Fibroblast of lung (primary cell): ENCODE measurements at regions not wholly inside any gene's neighbourhood (a gene's known extent, or its start where the extent isn't known, plus 50 kb on each side); places are given as distances from the start of the nearest gene placed in this dataset.

Source experiments
- EZH2 ChIP-seq: IDR thresholded peaks from 2 replicates; pipeline ENCODE4 v1.5.1; 2012; ENCODE audit warnings: low read length, control low read depth, mild to moderate bottlenecking; ENCODE audit errors: missing control alignments
- TF ChIP-seq, protein P1 (sequence below), 2 donors: IDR thresholded peaks in 1 of 2; conservative IDR thresholded peaks in 1 of 2; 1 replicate in 1 of 2; 2 replicates in 1 of 2; pipeline ENCODE4 v1.5.1; 2011 to 2012; ENCODE audit warnings: low read length in 2 of 2, control low read depth in 1 of 2, inconsistent platforms in 1 of 2, low read depth in 1 of 2, mild to moderate bottlenecking in 1 of 2

DNA sequence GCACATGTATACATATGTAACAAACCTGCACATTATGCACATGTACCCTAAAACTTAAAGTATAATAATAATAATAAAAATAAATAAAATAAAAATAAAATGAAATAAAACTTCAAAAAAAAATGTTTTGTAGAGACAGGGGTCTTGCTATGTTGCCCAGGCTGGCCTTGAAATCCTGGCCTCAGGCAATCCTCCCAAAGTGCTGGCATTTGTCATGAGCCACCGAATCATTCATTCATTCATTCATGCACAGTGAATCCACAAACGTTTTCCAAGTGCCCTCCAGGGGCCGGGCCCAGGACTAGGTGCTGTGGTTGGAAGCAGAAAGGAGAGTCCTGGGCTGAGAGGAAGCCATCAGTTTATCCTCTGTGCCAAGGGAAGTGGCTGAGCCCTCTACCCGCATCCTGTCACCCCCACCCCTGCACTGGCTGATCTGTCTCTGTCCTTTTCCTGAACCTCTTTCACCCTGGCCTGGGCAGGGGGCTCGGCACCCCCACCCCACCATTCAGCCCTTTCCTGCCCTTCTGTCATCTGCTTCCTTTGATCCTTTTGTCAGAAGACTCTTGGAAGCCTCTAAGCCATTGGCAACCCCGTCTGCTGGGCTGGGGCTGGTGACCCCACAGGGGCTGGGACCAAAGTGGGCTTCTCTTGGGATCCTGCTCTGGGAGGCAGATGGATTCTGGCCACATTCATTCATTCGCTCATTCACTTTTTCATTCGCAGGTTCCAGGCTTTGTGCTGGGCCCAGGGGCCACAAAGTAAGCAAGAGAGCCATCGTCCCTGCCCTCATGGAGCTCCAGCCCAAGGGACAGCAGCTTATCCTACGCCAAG is 84.3 kb downstream of the IGLL1 start:
- TF ChIP-seq, protein P1, sequence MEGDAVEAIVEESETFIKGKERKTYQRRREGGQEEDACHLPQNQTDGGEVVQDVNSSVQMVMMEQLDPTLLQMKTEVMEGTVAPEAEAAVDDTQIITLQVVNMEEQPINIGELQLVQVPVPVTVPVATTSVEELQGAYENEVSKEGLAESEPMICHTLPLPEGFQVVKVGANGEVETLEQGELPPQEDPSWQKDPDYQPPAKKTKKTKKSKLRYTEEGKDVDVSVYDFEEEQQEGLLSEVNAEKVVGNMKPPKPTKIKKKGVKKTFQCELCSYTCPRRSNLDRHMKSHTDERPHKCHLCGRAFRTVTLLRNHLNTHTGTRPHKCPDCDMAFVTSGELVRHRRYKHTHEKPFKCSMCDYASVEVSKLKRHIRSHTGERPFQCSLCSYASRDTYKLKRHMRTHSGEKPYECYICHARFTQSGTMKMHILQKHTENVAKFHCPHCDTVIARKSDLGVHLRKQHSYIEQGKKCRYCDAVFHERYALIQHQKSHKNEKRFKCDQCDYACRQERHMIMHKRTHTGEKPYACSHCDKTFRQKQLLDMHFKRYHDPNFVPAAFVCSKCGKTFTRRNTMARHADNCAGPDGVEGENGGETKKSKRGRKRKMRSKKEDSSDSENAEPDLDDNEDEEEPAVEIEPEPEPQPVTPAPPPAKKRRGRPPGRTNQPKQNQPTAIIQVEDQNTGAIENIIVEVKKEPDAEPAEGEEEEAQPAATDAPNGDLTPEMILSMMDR (conservative IDR thresholded peaks at IDR 0.05 in 1 of 2, IDR thresholded peaks at IDR 0.05 in 1 of 2; ENCODE audit: low read depth in 1 of 2, low read length in 2 of 2) = no peak
- TF ChIP-seq EZH2 = no peak
